Fibroblast of skin of right quadriceps (primary cell): ENCODE measurements at regions not wholly inside any gene's neighbourhood (a gene's known extent, or its start where the extent isn't known, plus 50 kb on each side); places are given as distances from the start of the nearest gene placed in this dataset.
"Not testable (repeated sequence)": the region's sequence is repeated elsewhere in the genome, so short reads cannot be mapped to it uniquely, and the experiment has no call there.

Experiments used
- DNase-seq: peaks from one replicate; pipeline ENCODE4 v3.0.0-alpha.2; 2013

DNA sequence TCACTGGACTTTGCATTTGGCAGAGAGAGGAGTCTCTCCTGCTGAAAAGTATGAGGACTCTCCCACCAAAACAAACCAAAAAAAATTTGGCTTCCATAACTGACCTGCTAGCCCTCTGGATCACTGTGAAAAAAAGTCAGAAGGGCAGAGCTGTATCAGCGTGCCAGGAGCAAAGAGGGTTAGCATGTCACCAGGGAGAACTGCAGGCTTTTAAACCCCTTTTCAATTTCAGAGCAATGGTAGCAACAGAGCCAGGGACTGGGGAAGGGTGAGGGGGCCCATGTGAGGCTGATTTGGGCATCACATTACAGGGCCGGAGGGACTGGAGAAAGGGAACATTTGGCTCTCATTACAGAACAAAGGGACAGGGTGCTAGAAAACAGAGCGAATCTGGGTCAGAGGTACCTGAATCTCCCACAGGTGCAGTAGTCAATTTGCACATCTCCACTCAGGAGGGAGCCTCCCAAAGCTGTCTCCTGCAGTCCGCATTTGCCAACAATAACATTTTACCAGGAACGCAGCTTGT, 185.7 kb upstream of the EYA4 start:
- DNase-seq, result no peak

DNA sequence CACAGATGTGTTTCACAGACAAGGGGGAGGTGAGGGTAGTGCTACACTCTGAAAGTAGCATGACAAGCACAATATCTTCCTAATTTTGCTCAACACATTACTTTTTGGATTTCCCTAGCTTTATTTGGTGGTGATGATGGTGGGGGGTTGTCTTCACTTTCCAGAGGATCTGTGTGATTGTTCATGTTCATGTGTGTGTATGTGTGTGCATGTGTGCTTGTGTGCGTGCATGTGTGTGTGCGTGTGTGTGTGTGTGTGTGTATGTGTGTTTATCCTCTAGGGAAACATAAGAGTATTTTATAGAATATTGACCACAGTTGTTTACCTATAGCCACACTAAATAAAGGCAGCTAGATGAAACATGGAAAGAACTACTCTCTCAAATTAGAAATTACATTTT, 183.8 kb upstream of the EYA4 start:
- DNase-seq, result no peak

DNA sequence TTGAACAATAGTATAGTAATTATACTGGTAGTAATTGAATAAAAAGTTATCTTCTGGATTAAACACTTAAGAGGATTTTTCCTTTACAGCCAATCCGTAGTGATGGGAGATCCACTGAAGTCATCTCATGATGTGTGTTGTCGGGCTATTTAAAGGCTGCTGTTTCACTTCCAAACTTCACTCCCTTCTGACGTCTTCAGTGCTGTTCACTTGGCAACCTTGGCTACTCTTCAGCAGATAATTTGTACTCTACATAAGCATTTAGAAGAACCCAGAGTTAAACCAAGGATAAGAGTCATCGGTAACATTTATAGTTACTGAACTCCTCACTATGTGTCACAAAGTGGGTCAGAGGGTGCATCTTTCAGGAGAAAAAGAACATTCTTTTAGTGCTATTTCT, 179.1 kb upstream of the EYA4 start:
- peak; percentile 29 for DNase-seq

DNA sequence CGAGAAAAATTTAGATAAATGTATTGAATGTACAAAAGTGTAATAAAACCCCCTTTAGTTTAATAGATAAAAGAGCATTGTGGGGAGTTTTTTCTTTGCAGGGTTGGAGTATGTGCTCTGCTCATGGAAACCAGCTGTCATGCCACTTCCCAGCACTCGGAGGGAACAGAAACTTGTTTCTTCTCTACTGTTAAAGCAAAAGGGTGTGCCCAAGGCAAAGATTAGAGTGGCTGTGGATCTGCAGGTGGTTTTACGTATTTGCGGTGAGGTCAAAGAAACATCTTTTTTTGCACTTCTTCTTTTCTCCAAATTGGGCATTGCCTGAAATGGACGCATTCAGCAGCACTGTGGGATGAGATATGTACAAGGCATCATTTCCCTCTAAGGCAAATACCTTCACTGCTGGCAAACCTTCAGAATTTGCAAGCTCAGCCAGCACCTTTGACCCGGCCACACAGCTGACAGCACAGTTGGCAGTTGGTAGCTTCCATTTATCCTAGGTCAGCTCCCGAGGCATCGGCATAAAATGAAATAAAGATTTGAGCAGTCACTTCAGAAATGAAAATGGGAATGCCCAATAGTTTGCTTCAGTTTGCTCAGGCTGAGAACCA, 178.4 kb upstream of the EYA4 start:
- no peak for DNase-seq

DNA sequence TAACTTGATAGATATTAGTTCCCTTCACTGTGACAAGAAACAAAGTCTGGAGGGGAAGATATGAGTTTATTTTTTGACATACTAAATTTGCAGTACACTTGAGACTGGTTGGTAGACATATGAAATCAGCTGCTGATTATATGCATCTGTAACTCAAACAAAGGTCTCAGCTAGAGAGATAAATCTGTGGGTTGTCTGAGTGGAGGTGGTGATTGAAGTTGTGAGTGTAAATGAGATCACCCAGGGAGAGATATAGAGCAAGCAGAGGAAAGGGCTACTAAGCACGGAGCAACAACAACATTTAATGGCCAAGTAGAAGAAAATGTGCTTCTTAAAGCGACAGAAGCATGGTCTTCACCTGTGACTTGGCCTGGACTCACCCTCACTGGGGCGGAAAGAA, 173.2 kb upstream of the EYA4 start:
- no peak for DNase-seq

DNA sequence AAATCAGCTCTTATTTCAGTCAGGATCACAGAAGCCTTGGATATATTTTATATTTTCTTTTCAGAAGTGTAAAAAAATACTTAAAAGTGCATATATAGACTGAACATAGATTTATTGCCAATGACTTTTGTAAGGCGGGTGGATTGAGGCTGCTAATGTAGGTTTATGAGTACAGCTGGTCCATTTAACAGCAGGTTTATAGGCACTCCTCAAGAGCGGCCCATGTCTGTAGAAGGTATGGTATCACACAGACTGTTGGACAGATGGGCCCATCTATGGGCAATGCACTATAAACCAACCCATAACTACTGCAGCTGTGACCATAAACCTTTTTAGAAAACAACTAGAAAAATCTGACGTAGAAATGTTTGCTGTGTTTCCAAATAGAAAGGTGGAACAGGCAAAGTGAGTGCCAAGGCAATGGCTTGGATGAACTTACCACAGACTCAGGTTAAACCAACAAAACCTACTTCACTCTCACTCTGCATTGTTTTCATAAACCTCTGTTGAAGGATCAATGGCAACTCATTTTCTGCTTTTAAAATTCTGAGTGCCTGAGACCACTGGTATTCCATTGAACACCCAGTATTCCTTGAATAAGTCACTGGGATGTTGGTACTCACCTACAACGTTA, 170.6 kb upstream of the EYA4 start:
- no peak for DNase-seq

DNA sequence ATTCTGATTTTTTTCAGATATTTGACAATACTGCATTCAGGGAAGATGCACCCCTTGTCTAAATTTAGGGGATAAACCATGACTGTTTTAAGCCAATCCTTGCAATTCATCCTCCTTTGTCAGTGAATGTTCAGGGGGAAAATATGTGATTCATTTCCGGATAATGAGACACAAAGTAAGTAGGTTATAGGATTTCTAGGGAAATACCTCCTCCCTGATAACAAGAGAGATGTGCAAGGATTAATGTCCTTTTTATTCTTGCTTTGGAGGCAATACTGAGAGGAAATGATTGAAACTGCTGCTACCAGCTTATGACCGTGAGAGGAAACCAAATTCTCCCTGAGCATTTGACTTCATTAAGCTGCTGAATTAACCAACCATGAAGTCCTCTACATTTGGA, 161.3 kb upstream of the EYA4 start:
- DNase-seq, result no peak

DNA sequence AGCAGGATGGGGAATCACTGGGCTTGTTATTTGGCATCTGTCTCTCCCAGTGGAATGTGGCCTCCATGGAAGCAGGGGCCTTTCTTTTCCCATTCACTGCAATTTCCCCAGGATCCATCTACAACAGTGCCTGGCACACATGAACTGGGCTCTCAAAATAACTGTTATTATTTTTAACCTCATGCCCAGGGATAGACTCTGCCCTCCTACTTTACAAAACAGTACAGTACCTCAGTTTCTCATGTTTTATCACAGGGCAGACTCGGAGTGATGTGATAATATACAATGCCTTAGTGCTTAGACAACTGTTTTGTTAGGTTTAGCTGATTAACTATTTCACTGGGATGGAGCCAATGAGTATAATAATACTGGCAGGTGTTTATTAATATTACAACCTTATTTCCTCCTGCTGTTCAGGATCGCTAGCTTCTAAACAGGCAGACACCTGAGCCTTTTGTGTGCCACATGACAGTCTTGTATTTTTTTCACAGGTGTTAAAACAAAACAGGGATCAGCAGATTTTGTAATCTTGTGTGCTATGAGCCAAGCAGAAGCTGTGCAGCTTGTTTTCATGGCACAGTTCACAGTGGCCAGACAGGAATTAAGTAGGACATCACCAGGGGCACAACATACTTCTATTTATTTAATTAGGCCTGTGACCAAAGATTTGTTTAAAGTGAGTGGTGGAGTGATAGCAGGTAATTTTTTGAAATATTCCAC, 157.7 kb upstream of the EYA4 start:
- no peak for DNase-seq

DNA sequence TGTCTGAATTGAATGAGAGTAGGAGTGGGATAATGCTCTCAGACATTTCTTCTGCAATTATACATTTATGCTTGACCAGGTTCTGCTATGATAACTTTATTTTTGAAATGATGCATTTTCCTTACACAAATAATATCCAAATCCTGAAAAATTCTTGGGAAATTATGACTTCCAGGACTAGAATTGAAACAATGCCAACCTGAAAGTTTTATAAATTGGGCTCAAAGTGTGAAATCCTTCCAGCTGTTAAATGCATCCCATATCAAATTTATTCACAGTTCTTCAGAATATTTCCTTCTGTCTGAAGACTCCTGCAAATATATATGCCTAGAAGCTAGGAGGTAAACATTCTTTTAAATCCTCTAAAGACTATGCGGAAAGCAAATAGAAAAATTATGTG, 155.7 kb upstream of the EYA4 start:
- no peak for DNase-seq

DNA sequence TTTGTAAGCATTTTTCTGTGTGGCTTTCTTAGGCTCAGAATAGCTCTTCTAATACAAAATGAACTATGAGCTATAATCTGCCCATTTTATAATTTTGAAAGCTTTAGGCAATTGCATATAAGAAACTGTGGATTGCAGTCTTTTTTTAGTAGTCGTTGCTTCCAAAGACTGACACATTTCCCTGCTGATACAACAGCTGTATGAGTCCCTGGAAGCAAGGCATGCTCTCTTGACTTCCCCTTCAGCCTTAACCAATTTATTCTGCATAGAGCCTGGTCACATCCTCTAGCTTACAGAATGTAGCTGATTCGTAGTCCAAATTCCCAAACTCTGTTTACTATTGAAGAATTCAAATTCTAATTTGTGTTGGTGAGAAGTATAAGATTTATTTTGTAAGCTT, 155.3 kb upstream of the EYA4 start:
- DNase-seq, result no peak

DNA sequence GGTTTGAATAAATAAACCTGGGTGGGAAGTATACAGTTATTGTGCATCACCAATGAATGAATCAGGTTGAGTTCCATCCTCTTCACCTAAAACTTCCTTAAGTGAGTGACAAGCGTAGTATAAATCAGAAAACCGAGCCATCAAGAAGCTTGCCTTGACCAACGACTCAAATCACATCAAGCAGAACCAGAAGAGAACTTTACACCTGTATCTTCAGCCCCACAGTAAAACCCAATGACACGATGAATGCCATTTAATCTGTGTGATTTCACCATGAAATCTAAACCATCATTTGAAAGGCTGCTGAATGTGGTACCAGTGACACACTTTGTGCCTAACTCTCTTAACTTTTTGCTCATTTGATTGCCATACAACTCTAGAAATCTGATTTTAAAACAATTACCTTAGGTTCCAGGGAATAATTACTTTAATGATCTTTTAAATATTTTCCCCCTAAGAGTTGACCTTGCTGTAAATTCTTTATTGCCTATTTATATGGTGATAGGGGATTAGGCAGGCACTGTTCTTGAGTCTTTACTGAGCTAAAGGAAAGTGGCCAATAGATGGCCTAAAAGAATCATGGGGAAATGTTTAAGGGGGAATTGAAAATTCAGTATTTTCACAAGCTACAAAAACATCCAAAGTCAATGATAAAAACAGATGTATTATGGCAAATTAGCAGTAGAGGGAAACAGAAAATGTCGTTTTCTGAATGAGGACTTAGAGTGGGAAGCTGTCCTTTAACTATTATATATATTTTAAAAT, 152.0 kb upstream of the EYA4 start:
- no peak for DNase-seq

DNA sequence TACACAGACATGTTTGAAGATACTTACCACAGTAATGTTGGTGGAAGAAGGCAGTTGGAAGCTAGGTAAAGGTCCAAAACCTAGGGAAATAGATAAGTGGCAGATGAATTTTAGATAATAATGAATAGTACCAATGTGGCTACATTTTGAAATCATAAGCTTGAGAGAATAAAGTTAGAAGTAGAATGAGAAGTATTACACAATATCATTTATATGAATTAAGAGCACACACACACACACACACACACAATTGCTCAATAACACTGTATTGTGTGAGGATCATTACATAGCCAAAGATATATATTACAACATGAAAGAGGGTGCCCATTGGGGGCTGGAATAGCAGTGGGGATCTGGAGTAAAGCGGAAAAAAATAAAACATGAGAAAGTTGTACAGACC, 149.0 kb upstream of the EYA4 start:
- no peak for DNase-seq

DNA sequence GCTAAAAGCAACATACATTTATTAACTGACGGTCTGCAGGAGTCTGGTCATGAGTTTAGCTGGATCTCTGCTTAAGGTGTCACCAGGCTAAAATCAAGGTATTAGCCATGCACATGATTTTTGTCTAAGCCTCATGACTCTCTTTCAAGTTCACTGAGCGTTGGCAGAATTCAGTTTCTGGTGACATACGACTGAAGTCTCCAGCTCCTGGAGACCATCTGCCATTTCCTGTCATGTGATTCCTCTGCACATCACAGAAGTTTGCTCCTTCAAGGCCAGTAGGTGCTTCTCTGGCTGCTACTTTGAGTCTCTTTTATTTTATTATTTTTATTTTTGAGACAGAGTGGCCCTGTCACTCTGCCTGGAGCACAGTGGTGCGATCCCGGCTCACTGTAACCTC, 148.4 kb upstream of the EYA4 start:
- no peak for DNase-seq

DNA sequence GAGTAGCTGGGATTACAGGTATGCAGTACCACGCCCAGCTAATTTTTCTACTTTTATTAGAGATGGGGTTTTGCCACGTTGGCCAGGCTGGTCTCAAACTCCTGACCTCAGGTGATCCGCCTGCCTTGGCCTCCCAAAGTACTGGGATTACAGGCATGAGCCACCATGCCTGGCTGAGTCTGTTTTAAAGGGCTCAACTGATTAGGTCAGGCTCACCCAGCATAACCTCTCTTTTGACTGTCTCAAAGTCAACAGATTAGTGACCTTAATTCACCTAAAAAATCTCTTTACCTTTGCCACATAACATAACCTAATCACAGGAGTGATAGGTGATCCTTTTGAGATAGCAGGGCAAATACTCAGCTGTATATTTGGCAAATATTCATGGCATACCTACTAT, 147.9 kb upstream of the EYA4 start:
- DNase-seq, result not testable (repeated sequence)

DNA sequence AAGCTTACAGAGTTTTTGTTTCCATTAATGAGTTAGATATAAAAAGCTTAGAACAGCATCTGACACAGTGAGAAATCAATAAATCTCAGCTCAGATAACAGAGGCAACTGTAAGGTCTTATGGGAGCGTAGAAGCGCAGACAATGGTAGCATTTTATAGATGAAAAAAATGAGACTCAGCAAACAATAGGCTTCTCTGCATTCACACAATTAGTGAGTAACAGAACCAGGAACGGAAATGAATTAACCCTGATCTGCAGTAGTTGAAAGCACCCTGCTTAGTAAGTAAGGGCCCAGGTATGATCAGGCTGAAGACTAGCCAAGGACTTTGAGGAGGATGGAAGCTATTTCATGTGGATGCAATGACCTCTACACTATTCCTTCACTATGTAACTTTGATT, 147.2 kb upstream of the EYA4 start:
- no peak for DNase-seq

DNA sequence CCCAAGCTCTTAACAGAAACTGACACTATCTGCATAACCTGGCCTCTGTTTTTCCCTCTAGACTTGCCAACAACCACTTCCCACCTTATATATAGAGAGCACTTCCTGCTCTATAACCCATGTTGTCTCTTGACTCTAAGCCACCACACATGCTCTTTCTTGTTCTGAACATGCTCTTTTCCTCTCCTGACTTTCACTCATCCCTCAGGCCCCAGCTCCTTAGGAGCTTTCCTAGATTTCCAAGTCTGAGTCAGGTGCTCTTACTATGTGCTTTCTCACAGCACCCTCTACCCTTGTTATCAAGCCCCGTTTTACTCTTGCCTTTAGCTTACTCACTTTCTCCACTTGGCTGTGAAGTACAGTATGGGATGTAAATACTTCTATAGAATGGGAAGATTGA, 143.9 kb upstream of the EYA4 start:
- DNase-seq, result no peak

DNA sequence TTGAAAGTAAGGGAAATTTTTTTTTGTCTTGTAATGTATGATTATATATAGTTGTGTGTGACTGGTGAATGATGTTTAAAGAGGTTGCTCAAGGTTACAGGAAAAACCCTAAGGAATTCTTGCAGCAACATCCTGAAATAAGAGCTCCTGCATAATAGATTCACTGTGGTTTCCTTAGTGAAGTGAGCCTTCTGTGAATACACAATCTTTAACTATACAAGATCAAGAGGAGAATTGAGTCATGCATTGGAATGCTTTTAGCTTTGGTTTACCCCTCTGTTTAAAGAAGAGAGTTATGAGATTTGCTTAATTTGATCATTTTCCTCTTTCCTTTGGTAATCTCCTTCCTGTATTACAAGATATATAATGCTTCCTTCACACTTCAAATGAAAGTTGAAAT, 141.6 kb upstream of the EYA4 start:
- peak; percentile 88 for DNase-seq

DNA sequence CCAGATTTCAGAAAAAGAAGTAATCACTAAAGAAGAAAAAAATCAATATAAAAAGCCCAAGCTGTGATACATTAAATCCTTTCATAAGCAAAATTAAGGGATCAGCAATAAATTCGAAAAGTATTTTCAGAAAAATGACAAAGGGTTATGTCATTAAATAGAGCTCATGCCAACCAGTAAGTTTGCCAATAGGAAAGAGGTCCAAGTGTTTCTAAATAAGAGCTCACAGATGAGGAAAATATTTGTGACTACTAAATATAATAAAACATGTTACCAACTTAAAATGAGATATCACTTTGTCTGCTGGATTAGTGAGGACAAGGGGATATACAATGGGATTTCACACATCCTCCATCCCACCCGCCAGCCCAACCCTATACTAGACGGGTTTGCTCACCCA, 140.3 kb upstream of the EYA4 start:
- DNase-seq, result no peak

DNA sequence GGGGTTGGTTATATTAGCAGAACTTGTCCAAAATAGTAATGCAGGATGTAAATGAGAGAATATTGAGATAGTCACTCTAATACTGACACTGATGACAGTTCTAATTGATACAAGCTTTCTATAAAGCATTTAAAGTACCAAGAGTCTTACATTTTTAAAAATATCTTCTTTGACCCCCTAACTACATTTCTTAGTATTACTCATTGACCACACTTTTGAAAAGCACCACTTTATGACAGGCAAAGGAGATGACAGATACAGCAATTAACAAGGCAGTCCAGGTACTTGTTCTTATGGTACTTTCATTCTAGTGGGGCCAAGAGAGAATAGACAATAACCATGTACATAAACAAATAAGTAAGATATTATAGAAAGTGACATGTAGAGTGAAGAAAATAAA, 139.4 kb upstream of the EYA4 start:
- DNase-seq, result peak; percentile 10

DNA sequence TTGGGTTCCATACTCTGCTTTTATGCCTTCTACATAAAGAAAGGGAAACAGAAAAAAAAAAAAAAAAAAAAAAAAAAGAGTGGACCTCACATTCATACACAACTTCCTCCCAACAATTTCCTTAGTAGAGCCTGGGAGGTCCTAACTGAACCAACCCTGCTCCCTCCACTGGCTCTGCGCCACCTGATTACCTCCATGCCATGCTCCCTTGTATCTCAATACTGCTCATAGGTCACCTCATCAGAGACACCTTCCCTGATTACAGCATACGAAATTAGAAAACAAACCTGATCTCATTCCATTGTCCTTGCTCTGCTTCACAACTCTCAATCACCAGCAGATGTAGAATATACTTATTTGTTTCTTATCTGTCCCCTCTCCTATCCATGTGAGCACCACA, 134.2 kb upstream of the EYA4 start:
- DNase-seq, result no peak

DNA sequence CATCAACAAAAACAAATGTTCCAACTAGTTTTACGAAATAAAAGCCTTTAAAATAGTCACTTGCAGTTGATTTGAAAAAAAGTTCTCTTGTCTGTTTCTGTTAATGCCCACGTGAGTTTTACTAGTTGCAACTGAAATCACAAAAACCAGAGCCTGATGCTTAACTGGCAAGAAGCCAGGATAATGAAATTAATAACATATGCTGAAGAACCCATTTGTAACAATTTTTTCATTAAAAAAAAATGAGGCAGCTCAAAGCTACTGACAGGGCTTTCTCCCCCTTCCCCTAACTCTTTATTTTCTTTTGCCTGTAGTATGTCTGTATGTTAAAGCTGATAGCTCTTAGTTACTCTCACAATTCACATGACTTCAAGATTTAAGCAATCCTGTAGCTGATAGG, 132.7 kb upstream of the EYA4 start:
- DNase-seq, result peak; percentile 28

DNA sequence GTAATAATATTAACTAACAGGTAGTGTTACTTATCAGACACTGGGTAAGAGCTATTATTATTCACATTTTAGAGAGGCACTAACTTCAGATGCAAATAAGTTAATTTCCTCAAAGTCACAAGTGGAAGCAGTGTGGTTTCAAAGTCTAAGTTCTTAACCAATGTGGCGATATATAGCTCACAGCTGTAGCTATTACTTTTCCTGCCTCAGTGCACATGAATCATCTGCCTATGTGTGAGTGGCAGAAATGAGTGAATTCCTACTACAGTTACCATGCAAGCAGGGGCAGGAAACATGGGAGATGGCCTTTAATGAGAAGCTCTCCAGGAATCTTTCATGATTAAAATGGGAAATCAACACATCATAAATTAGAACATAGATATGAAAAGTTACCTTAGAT, 126.2 kb upstream of the EYA4 start:
- DNase-seq, result no peak

DNA sequence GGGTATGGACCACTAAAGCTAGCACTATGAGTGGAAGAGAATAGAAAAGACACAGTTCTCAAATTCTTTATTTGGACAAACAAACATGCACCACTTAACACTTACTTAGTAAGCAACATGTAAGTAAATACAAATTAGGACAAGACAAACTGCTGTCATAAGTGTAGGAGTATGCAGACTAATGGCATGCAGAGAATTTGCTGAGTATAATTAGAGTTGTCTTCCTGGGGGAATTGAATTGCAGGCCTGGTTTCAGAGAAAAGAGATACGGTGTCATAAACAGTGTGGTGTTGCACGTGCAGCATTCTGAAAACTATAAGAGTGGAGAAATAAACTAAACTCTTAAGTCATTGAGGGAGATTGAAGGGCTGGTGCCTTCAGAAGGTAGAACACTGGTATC, 125.2 kb upstream of the EYA4 start:
- no peak for DNase-seq

DNA sequence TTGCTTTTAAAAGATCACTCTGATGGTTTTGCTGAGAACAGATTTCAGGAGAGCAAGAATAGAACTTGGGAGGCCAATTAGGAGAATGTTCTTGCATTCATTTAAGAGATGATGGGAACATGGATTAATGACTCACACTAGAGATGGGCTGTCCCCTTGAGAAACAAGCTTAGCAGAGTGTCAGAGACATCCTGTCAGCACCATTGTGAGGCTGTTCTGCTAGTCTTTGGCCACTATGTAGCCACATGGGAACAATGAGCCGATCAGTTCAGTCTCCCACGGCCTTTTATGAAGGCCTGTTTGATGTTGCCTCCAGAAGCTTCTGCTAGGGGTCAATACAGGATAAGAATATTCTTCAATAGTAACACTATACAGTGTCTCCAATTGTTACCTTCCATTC, 113.0 kb upstream of the EYA4 start:
- DNase-seq, result peak; percentile 8
